Globus pallidus (tissue), 1 donor: ENCODE measurements at regions not wholly inside any gene's neighbourhood (a gene's known extent, or its start where the extent isn't known, plus 50 kb on each side); places are given as distances from the start of the nearest gene placed in this dataset.

Source experiments
- DNase-seq: peaks from one replicate; pipeline ENCODE4 v3.0.0-alpha.2; 2015; ENCODE audit warnings: low spot score

DNA sequence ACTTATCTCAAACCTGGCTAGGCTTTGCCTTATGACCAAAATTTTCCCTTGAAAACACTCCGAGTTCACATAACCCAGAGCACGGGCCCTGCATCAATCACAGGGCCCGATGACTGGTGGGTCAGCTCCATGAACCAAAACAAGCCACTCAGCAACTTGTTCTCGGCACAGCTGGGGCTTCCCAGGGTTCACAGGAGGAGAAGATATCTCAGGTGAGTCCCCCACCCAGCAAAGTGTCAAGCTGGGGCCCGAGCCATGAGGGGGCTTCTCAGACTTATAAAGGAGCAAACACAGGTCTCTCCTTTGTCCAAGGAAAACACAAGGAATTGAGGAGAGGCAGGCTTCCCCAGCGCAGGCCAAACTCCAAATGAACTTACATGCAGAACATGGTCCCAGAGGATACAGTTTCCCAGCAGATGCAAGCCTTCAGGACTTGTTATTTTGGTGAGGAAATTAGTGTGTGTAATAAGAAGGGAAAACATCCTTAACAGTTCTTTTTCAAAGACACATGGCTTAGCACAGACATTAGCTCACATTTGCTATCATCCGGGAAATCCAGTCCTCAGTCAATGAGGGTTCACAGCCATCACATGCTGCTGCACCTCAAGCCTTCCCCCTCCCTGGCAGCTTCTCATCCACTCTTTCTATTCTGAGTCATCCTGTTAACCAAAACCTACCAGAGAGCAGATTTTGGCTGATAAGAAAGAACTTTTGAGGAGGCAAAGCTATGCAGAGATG is 98.1 kb upstream of the NFIA start:
- no peak for DNase-seq

DNA sequence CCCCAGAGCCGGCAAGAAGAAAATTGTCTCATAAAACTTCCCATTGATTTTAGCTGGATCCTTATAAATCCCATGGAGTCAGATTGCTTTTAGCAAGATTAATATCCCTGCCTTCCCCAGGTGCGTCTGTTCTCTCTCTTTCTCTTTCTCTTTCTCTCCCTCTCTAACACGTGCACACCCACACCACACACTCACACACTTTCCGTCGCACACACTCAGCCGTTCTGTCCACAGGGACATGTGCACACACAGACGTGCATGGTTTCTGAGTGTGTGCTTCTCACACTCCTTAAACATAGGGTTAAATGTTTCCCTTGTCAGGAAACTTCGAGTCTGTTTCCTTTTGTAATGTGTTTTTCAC is 98.7 kb upstream of the NFIA start:
- DNase-seq = no peak

DNA sequence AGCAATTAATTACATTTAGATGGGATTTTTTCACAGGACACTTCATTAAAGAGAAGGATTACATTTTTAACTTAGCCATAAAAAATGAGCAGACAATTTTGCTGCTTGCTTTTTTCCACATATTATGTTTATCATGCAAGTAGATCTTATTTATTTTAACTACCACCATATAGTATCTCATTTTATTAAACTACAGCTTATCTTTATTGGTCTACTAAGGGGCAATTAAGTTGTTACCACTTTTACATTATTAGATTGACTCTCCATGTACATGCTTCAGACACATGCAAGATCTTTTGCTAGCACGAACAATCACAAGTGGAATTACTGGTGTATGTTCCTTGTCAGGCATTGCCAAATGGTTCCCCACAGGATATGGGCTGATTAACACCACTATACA is 99.8 kb upstream of the NFIA start:
- DNase-seq = no peak

DNA sequence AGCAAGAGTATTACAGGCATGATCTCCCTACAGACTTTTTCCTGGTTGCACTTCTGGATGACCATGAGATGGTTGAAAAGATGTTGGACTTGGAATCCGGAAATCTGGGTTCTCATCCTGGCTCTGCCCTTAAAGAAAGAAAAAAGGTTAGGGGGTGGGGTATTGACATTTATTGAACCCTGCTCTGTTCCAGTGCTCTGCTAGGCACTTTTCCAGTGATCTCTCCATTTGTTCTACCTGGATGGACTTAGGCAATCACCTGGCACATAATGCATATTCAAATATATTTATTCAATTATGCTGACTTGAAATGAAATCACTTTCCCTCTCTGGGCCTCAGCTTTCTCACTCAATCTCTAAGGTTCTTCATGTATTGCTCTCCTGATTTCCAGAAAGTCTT is 101.0 kb upstream of the NFIA start:
- DNase-seq = no peak

DNA sequence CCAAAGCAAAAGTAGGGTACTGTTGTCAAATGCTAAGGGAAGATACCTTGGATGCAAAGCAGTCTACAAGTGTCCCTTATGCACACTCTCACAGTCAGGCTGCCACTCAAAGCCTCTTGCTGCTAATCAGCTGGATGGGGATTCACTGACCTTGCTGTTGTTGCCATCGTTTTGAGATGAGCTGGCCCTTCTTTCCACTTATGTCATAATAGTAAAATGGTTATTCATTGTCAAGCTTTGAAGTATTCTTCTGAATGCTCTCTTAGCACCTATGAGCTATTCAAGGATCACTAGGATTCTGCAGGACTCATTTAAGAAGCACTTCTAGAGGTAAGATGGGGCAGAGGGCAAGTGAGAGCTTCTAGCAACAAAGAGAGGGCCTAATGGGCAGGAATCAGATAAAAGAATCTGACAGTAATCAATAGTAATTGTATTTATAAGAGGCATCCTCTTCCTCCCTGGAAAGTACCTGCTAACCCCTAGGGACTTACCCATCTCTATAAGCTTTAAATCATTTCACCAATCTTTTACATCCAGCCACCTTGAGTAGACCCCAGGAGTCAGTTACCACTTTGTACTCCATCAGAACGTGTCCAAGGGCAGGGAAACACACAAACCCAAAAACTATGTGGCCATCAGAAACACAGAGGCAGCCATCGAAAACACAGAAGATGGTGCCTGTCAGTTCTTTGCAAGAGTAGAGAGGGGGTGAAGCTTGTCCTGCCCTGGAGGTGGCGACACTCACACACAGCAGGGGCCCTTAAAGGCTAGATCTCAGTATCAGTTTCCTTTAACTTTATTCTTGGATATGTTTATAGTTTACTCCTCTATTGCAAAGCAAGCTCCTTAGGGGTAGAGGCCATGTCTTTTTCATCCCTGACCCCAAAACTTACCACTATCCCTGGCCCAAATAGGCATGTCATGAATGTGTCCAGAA is 103.7 kb upstream of the NFIA start:
- DNase-seq = no peak

DNA sequence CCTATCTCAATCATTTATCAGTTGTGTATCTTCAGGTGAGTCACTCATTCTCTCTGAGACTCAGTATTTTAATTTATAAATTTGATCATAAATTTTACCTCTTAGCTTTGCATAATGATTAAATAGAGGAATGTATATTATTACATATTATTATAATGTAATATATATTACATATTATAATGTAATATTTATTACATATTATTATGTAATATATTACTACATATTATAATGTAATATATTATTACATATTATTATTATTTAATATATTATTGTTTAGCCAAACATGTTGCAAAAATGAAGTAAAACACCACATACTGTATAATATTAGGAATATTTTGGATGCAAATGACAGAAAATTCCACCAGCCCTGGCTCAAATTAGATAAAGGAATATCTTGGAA is 104.7 kb upstream of the NFIA start:
- DNase-seq = no peak

DNA sequence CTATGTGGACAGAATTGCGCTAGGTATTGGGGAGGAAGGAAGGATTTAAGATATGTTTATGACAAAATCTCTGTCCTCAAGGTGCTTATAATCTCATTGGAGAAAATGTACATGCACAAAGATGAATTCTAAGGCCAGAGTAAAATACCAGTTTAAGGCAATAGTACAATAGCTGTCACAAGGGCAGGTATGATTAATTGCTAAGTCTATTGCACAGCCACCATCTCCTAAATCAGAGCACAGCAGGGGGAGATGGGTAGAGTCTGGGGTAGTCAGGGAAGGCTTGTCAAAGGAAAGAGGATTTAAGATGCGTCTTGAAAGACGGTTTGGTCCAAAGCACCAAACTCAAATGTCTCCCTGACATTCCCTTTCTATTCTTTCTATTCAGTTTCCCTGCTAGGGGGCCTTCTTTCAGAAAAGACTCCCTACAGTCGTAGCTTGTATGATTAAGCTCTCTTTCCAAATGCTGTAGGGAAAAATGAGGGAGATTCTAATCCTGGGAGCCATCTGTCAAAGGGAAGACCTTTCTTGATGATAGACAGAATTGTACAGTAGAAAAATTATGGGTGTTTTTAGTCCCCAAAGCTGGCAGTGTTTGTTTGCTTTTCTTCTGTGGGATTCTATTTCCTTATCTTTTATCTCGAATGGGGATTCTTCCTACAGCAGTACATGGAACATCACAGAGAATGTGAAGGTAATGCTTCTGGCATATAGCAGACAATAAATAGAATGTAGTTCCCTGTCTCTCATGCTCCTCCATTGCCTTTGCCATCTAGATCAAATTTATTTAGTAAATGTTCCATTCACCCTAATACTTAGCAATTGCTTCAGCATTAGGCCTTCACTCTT is 107.6 kb upstream of the NFIA start:
- DNase-seq = no peak

DNA sequence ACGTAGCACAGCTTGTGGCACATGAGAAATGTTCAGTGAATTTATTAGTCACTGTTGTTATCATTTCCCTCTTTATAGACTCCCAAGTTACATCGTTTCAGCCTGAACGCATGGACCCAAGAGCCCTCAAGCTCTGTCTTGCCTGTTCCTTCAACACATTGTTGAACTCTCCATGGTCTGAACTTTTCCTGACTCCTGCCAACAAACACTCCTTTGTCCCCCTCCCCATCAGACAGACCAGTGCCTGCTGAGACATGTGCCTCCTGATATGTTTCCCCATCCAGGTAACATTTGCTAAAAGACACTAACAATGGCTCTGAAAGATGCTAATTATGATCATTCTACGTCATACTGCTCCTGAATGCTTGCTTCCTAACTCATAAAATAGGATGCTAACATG is 108.7 kb upstream of the NFIA start:
- DNase-seq = no peak

DNA sequence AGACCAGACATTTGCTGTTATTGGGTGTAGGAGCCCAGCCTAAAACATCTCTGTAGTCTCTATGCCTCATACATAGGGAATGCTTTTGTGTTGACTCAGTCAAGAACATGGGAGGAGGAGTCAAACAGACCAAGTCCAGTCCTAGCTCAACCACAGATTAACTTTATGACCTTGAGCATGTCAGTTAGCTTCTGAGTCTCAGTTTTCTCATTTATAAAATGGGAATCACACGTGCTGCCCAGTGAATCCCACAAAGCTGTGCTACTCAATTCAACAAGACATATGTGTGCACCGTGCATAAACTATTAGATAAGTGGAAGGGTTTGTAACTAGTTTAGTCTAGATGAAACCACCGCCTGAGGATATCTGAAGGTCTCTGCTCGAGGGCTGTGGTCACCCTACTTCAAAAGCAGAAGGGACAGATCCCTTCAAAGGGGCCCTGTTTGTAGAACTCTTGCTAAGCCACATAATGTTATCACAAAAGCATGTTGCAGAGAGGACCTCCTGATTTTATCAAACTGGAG is 109.5 kb upstream of the NFIA start:
- no peak for DNase-seq

DNA sequence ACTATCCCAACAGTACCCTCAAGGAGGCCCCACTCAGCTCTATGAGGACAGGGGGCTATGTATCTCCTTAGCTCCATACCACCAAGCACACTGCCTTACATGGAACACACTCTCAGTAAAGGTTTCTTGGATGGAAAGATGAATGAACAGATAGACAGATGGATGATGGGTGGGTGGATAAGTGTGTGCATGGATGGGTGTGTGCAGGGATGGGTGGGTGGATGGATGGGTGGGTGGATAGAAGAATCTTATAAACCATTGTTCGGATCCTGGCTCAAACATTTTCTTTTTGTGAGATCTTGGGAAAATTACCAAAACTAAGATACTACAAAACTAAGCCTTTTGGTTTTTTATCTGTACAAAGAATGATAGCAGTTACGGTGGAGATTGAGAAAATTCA is 111.0 kb upstream of the NFIA start:
- DNase-seq = no peak

DNA sequence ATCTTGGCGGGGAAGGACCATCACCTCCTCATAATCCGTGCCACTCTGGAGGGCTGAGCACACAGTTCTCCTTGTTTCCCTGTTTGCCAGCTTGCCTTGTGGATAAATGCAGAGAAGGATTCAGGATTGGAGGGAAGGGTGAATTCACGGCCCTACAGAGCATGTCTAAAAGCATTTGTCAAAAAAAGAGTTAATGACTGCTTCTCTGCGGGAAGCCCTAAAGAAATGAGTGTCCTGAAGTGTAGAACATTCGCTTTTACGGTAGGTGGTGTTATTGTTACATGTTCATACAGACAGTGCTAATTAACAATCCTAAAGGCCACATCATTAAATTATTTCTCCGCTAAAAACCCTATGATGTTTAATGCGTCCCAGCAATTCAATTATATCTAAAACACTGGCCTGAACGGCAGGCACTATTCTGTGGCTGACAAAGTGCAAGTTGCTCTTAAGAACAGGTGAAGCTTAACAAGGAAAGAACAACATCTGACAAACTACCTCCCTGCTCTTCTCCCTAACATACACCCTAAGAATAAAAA is 112.3 kb upstream of the NFIA start:
- DNase-seq = peak; percentile 74

DNA sequence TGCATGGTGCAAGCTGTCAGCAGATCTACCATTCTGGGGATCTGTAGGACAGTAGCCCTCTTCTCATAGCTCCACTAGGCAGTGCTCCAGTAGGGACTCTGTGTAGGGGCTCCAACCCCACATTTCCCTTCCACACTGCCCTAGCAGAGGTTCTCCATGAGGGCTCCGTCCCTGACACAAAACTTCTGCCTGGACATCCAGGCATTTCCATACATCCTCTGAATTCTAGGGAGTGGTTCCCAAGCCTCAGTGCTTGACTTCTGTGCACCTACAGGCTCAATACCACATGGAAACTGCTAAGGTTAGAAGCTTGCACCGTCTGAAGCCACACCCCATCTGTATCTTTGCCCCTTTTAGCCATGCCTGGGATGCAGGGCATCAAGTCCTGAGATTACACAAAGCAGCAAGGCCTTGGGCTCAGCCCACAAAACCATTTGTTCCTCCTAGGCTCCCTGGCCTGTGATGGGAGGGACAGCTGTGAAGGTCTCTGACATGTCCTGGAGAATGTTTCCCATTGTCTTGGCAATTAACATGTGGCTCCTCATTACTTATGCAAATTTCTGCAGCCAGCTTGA is 117.0 kb upstream of the NFIA start:
- DNase-seq = no peak

DNA sequence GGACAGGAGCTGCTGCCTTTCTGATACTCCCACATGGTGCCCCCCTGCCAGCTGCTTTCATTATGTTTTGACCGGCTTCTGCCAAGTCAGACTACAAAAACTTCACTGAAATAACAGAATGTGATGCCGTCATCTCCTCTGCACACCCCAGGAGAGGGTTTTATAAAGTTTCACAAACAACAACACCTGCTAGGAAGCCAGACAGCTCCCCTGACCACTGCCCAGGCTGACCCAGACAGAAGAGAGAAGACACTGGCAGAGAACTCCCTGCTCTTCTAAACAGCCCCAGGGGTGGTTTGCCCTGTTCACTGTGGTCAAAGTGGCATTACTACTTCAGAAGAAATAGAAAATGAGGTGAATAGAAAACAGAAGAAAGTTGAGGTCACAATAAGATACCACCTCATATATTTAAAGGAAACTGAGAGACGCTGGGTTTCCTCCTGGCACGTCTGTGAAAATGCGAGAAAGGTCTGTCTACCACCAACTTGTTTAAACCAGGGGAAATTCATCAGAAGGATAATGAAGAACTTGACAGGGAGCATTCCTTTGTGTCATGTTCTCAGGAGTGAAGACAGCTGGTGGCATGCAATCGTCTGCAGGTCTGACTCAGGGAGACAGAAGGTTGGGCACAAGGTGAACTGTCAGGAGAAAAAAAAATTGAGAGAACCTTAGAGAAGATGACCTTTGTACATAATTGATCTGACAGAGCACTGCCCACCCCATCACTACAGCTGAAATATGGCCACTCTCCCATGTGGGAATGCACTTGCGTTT is 119.0 kb upstream of the NFIA start:
- DNase-seq = no peak

DNA sequence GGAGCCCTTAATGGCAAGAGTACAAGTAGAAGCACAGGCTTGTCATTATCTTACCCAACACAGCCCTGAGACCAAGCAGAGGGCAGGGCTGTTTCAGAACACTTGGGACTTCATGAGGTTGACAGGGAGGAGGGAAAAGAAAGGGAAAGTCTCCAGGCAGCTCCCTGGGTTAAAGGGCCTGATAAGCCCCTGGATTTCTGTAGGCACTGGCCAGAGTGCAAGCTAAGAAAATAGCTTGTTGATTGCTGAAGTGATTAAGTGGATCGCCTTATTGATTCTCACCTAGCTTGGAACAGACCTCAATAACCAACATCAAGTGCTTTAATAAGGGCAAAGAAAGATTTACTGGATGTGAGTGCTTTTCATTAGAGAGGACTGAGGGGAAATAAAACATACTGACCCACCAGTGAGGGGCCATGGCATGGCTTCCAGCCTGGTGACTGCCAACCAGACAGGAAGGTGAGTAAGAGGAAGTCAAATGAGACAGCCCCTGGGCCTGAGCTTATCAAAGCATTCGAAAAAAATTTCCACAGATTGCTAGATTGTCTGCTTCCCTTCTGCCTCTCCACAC is 121.4 kb upstream of the NFIA start:
- DNase-seq = no peak

DNA sequence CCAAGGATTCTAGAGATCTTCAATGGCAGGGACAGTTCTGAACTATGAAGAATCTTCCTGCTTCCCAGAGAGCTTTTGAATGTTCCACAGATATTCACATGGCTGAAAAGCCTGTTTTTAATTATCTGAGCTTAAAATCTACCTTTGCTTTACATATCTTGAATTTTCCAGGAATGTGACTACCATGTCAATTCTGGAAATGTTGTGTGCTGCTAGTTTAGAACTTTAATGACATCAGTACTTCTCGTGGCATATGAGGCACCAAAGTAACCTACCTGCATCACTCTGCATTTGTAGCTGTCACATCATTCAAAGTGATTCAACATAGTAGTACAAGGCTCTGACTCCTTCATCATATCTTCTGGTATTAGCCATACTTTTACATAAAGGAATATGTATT is 122.7 kb upstream of the NFIA start:
- no peak for DNase-seq

DNA sequence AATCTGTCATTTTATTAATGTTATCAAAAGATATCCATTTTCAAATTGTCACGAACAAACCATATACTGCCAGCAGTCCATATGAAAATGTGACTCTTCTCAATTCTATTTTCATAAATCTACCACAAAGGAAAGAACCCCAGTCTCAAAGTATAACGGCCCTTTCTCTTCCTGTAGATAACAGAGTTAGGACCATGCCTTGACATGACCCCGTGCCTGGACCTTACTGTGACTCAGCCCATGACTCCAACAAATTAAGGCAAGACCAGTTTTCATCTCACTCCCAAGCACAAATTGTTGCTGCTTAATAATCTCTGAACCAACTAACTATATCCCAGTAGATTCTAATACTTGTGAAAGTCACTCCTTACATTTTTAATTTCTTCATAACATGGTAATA is 124.4 kb upstream of the NFIA start:
- no peak for DNase-seq

DNA sequence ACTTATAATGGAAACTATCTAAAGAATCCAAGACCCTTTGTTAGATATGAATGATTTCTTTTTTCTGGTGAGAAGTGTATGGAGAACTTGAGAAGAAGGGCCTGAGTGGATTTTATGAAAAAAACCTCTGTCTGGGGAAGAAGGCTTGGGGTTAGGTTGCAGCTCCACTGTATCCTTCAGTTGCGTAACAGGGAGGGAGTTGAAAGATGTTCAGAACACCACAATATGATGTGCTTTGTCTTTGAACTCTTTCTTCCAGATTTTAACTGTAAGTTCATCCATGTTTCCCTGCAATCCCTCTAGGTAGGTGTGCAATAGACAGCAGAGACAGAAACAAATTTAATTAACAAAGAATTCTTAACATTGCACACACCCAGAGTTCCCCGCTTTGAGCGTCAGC is 125.8 kb upstream of the NFIA start:
- DNase-seq = no peak

DNA sequence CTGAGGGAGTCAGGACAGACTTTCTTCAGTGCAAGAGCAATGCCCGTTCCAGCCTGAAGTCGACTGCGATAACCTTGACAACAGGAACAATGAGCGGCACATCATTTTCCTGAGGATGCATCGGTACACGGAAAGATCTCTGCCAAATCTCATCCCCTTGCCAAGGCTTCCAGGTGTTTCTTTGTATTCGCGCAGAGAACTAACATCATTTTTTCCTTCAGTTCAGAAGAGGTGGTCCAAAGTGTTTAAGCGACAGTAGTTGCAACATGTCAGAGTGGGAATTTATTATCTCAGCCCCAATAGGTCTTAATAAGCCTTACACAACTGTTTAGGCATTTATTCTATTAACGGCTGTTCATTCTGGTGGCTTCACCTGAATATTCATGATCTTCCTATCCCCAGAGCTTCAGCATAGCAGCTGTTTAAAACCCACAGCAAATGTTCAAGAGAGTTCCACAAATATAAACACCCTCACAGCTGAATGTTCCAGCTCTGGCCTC is 129.7 kb upstream of the NFIA start:
- no peak for DNase-seq

DNA sequence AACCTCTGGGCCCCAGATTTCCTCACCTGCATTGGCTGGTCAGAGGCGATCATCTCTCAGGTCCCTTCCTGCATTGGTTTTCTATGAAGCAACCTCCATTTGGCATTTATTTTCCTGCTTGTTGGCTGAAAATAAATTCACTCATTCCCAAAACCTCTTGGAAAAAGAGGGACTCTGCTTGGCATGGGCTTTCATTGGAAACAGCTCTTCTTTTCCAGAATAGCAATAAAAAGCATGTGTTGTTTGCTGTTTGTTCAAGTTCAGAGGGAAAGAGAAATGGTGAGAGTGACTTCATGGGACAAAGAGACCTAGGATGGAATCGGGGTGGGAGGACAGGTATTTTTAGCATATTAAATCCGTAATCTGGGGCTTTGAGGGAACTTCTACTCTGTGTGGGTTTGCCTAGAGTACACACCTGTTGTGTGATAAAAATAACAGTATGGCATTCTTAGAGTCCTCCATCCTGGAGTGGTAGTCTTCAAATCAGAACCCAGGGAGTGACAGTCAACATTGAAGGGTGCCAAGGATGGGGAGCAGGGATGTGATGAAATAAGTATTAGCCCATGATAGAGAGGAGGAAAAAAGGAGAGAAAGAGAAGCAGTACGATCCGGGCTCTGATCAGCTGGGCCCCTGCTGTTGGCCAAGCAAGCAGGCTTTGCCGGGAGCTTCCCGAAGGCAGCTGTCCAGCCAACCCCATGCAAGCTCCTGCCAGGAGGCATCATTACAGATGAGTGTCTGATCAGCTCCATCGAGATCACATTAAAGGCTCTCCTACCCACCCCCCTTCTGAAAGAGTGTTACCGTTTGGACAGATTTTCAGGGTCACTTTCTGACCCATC is 131.9 kb upstream of the NFIA start:
- DNase-seq = no peak

DNA sequence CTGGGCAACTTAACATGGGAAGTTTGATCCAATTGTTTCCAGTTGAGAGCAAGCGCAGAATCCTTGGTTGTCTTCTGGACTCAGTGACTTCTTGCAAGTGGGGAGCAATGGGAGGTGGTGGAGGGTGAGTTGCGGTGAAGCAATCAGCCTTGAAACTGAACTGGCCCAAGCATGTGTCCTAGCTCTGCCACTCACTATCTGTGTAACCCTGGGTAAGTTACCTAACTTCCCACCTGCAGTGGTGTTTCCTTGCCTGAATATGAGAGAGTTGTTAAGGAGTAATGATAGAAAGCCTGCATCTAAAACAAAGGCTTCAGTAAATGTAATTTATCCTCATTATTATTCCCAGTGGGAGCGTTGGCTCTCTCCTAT is 132.5 kb upstream of the NFIA start:
- DNase-seq = no peak
